K562 (cell line): ENCODE measurements at regions not wholly inside any gene's neighbourhood (a gene's known extent, or its start where the extent isn't known, plus 50 kb on each side); places are given as distances from the start of the nearest gene placed in this dataset.

Source experiments
- SNRNP70 ChIP-seq: fragments of 200-400 bp; formaldehyde crosslinking; optimal IDR thresholded peaks from 2 replicates; pipeline ENCODE3; 2017; ENCODE audit warnings: low read depth, low read length
- ZNF197 ChIP-seq: fragments of 200-800 bp; sonication (Bioruptor generic); IDR thresholded peaks from 2 replicates; pipeline ENCODE4 v1.6.1; 2016; ENCODE audit warnings: low read depth, missing genetic modification characterization, missing compliant biosample characterization
- ZNF212 ChIP-seq: fragments of 450-650 bp; formaldehyde crosslinking; IDR thresholded peaks from 2 replicates; pipeline ENCODE4 v1.4.0; 2020; ENCODE audit warnings: mild to moderate bottlenecking
- ZNF717 ChIP-seq: fragments of 250-450 bp; sonication (Bioruptor Pico); IDR thresholded peaks from 2 replicates; pipeline ENCODE4 v1.5.0; 2021
- ZNF76 ChIP-seq: fragments of 250-450 bp; sonication (Bioruptor Pico); IDR thresholded peaks from 2 replicates; pipeline ENCODE4 v1.4.0; 2020; ENCODE audit warnings: mild to moderate bottlenecking, moderate library complexity, borderline replicate concordance
- ZNF77 ChIP-seq: fragments of 250-450 bp; sonication (Bioruptor Pico); IDR thresholded peaks from 2 replicates; pipeline ENCODE4 v1.5.0; 2020
- TF ChIP-seq, protein P1 (sequence below): fragments of 250-450 bp; sonication (Bioruptor Pico); IDR thresholded peaks from 2 replicates; pipeline ENCODE4 v1.4.0; 2020; ENCODE audit warnings: mild to moderate bottlenecking, moderate library complexity, borderline replicate concordance
- TF ChIP-seq, protein P2 (sequence below): IDR thresholded peaks from 3 replicates; pipeline ENCODE4 v1.6.1; 2011; ENCODE audit warnings: borderline replicate concordance, mild to moderate bottlenecking, moderate library complexity; ENCODE audit not compliant: insufficient read length; ENCODE audit errors: extremely low read depth
- TF ChIP-seq, protein P3 (sequence below), 2 experiments: IDR thresholded peaks; 2 replicates each; pipeline ENCODE4 v1.6.1; 2012; ENCODE audit warnings: improper control_type of control experiment in 2 of 2, low read depth in 2 of 2, low read length in 2 of 2, borderline replicate concordance in 1 of 2
- TF ChIP-seq, protein P4 (sequence below), 2 experiments: fragments of 150-350 bp in 1 of 2; IDR thresholded peaks; 2 replicates each; pipeline ENCODE4 v1.6.1; 2012 to 2016; ENCODE audit warnings: low read depth in 2 of 2, low read length in 2 of 2, mild to moderate bottlenecking in 1 of 2, moderate library complexity in 1 of 2
- TF ChIP-seq, protein P5 (sequence below): fragments of 450-650 bp; conservative IDR thresholded peaks from 2 replicates; pipeline ENCODE4 v1.6.1; 2016; ENCODE audit warnings: missing genetic modification characterization, low read depth, mild to moderate bottlenecking, missing compliant biosample characterization, moderate library complexity

DNA sequence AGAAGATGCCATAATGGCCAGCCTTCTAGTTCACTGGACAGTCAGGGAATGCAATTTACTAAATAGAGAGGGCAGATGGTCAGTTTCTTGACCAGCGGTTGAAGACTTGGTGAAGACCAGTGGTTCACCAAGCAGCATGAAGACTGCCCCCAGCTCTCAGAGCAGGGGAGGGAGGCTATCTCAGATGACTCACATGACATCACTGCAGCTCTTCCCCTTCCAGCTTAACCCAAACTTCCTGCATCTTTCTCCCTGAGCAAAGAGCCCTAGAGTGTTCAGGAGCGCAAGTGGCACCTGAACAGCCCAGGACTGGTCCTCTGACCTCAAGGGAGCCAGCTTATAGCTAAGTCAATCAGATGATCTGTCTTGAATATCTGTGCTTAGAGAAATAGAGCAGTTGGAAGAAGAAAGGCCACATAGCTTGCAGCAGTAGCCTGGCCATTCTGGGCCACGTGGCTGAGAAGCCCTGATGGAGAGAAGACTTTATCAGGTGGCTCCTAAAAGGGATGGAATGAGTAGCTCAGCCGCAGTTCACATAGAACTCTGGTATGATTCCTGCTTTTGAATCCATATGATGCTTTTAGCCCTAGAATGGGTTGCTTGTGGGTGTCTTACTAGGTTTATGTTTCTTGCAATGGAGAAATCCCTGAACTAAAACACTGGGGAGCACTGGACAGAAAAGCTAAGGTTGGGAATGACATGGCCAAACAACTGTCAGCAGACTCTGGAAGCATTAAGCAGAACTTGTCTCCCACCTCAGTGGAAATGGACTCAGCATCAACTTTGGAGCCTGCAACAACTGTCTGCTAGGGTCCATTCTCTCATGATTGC, 392.1 kb upstream of the CCL2 start (continued):
- TF ChIP-seq, protein P1, sequence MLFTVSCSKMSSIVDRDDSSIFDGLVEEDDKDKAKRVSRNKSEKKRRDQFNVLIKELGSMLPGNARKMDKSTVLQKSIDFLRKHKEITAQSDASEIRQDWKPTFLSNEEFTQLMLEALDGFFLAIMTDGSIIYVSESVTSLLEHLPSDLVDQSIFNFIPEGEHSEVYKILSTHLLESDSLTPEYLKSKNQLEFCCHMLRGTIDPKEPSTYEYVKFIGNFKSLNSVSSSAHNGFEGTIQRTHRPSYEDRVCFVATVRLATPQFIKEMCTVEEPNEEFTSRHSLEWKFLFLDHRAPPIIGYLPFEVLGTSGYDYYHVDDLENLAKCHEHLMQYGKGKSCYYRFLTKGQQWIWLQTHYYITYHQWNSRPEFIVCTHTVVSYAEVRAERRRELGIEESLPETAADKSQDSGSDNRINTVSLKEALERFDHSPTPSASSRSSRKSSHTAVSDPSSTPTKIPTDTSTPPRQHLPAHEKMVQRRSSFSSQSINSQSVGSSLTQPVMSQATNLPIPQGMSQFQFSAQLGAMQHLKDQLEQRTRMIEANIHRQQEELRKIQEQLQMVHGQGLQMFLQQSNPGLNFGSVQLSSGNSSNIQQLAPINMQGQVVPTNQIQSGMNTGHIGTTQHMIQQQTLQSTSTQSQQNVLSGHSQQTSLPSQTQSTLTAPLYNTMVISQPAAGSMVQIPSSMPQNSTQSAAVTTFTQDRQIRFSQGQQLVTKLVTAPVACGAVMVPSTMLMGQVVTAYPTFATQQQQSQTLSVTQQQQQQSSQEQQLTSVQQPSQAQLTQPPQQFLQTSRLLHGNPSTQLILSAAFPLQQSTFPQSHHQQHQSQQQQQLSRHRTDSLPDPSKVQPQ (CRISPR knock-in tag): no peak
- TF ChIP-seq ZNF76: 0 out of 2 replicates have a peak, but pooled peaks have one; percentile 31
- TF ChIP-seq, protein P2, sequence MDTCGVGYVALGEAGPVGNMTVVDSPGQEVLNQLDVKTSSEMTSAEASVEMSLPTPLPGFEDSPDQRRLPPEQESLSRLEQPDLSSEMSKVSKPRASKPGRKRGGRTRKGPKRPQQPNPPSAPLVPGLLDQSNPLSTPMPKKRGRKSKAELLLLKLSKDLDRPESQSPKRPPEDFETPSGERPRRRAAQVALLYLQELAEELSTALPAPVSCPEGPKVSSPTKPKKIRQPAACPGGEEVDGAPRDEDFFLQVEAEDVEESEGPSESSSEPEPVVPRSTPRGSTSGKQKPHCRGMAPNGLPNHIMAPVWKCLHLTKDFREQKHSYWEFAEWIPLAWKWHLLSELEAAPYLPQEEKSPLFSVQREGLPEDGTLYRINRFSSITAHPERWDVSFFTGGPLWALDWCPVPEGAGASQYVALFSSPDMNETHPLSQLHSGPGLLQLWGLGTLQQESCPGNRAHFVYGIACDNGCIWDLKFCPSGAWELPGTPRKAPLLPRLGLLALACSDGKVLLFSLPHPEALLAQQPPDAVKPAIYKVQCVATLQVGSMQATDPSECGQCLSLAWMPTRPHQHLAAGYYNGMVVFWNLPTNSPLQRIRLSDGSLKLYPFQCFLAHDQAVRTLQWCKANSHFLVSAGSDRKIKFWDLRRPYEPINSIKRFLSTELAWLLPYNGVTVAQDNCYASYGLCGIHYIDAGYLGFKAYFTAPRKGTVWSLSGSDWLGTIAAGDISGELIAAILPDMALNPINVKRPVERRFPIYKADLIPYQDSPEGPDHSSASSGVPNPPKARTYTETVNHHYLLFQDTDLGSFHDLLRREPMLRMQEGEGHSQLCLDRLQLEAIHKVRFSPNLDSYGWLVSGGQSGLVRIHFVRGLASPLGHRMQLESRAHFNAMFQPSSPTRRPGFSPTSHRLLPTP: no peak
- no peak for TF ChIP-seq ZNF197 (CRISPR knock-in tag)
- no peak for TF ChIP-seq ZNF212
- TF ChIP-seq, protein P3, sequence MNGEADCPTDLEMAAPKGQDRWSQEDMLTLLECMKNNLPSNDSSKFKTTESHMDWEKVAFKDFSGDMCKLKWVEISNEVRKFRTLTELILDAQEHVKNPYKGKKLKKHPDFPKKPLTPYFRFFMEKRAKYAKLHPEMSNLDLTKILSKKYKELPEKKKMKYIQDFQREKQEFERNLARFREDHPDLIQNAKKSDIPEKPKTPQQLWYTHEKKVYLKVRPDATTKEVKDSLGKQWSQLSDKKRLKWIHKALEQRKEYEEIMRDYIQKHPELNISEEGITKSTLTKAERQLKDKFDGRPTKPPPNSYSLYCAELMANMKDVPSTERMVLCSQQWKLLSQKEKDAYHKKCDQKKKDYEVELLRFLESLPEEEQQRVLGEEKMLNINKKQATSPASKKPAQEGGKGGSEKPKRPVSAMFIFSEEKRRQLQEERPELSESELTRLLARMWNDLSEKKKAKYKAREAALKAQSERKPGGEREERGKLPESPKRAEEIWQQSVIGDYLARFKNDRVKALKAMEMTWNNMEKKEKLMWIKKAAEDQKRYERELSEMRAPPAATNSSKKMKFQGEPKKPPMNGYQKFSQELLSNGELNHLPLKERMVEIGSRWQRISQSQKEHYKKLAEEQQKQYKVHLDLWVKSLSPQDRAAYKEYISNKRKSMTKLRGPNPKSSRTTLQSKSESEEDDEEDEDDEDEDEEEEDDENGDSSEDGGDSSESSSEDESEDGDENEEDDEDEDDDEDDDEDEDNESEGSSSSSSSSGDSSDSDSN (IDR thresholded peaks at IDR 0.05; ENCODE audit: borderline replicate concordance in 1 of 2, low read depth in 2 of 2, low read length in 2 of 2): no peak
- TF ChIP-seq ZNF717 (CRISPR knock-in tag): no peak
- TF ChIP-seq SNRNP70: no peak
- TF ChIP-seq, protein P4, sequence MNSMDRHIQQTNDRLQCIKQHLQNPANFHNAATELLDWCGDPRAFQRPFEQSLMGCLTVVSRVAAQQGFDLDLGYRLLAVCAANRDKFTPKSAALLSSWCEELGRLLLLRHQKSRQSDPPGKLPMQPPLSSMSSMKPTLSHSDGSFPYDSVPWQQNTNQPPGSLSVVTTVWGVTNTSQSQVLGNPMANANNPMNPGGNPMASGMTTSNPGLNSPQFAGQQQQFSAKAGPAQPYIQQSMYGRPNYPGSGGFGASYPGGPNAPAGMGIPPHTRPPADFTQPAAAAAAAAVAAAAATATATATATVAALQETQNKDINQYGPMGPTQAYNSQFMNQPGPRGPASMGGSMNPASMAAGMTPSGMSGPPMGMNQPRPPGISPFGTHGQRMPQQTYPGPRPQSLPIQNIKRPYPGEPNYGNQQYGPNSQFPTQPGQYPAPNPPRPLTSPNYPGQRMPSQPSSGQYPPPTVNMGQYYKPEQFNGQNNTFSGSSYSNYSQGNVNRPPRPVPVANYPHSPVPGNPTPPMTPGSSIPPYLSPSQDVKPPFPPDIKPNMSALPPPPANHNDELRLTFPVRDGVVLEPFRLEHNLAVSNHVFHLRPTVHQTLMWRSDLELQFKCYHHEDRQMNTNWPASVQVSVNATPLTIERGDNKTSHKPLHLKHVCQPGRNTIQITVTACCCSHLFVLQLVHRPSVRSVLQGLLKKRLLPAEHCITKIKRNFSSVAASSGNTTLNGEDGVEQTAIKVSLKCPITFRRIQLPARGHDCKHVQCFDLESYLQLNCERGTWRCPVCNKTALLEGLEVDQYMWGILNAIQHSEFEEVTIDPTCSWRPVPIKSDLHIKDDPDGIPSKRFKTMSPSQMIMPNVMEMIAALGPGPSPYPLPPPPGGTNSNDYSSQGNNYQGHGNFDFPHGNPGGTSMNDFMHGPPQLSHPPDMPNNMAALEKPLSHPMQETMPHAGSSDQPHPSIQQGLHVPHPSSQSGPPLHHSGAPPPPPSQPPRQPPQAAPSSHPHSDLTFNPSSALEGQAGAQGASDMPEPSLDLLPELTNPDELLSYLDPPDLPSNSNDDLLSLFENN (IDR thresholded peaks at IDR 0.05; ENCODE audit: low read depth in 2 of 2, low read length in 2 of 2): no peak
- TF ChIP-seq, protein P5, sequence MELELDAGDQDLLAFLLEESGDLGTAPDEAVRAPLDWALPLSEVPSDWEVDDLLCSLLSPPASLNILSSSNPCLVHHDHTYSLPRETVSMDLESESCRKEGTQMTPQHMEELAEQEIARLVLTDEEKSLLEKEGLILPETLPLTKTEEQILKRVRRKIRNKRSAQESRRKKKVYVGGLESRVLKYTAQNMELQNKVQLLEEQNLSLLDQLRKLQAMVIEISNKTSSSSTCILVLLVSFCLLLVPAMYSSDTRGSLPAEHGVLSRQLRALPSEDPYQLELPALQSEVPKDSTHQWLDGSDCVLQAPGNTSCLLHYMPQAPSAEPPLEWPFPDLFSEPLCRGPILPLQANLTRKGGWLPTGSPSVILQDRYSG (tag): no peak
- TF ChIP-seq ZNF77 (CRISPR knock-in tag): no peak
